ENCODE measurements at regions not wholly inside any gene's neighbourhood (a gene's known extent, or its start where the extent isn't known, plus 50 kb on each side); places are given as distances from the start of the nearest gene placed in this dataset.
"Not testable (repeated sequence)": the region's sequence is repeated elsewhere in the genome, so short reads cannot be mapped to it uniquely, and the experiment has no call there.

DNA sequence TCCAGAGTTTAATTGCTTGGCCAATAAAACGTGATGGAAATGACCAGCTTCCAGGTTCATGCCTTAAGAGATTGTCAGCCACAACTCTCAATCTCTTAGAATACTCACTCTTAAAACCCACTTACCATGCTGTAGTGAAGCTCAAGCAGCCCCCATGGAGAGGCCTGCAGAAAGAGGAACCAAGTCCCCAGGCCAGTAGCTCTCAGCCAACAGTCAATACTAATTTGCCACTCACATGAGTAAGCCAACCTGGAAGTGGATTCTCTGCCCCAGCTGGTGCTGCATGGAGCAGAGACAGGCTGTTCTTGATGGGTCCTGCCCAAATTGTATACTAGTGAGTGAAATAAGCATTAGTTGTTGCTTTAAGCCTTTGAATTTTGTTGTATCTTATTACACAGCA, 155.9 kb downstream of the OXSM start:
- no peak for DNase-seq (ENCODE audit: low spot score)

DNA sequence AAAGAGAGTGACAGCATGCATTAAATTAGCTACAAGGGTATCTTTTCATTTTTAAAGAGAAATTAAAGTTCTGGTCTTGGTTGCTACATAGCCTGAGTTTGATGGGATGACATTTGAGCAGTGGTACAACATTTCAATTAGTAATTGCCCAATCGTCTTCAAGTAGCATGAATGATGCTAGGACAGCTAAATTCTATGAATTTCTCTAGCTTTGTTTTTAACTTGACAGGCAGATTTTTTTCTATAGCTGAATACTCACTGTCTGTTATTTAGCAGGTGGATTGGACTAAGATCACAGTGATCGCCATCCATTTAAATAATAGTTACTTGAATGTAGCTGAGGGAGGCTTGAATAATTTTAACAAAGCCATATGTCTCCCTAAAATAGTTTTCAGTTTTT, 162.2 kb downstream of the OXSM start:
- no peak for DNase-seq (ENCODE audit: low spot score)

DNA sequence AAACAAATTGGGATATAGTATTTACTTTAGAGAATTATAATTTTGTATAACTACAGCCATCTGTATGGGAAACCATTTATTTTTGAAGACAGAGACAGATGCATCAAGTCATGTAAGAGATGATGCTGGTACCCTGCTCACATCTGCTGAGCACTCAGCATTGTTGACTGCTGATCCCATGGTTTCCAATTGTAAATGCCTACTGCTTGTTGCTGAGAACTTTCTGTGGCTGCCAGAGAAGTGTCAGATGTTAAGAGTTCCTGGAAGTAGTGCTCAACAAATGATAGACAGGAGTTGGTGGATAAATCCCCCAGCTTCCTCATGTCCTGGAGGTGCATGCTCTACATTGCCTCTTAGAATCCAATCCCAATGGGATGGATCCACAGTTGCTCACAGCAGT, 167.1 kb downstream of the OXSM start:
- no peak for DNase-seq (ENCODE audit: low spot score)

DNA sequence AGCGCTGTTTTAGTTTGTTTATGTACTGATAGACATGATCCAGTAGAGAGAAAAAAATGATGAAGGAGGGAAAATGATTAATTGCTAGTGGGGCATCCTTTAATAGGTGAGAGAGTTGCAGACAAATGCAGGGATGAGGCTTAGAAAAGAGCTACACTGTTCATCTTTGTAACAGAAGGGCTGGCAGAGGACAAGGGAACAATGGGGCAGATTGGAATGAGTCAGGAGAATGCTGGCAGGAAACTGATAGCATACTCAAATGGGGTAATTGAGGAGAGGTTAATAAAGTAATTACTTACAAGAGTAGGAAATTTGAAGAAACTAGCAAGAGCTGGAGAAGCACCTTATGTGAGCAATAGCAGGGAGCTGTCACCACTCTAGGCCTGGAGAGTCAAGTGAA, 170.9 kb downstream of the OXSM start:
- no peak for DNase-seq (ENCODE audit: low spot score)

DNA sequence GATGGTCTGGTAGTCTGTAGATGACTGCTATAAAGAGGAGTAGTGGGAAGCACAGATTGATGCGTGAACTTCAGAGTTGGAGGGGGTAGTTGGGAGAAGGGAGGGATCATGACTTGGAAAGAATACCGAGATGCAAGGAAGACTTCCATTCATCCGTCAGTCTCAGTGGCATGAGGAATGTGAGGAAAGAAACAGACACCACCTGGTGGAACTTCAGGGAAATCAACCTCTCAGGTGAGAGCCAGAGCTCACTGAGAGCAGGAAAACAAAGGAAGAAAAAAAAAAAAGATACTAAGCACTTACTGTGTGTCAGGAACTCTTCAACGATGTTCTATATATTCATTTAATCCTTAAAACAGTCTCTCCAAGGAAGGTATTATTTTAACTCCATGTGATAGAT, 172.4 kb downstream of the OXSM start:
- no peak for DNase-seq (ENCODE audit: low spot score)

DNA sequence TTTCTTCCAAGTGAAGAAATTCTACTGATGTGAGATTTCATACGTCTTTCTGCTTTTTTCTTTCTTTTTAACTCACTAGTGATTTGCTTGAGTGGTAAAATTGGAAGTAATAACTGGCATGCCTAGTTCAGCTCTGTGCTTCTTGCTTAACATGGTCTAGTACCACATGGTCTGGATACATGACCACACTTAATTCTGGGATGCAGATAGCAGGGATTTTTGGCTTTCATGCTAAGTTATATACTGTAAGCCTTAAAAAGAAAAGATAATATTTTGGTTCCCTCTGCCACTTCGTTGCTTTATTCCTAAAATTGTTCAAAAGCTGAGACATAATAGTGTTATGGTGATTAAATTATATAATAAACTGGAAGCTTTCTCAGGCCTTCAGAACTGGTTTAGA, 174.3 kb downstream of the OXSM start:
- no peak for DNase-seq (ENCODE audit: low spot score)

DNA sequence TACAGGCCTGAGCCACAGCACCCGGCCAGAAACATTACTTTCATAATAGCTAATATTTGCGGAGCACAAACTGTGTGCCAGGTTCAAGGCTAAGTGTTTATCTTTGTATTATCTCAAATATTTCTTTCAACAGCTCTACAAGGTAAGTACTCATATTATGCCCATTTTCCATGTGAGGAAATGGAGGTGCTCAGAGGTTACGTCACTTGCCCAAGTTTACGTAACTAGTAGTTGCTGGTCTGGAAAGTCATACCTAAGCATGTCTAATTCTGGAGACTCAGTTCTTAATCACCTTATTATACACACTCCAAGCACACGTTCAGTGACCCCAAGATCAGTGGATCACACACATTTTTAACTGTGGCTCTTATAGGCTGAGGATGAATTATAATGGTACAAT, 177.5 kb downstream of the OXSM start:
- no peak for DNase-seq (ENCODE audit: low spot score)

DNA sequence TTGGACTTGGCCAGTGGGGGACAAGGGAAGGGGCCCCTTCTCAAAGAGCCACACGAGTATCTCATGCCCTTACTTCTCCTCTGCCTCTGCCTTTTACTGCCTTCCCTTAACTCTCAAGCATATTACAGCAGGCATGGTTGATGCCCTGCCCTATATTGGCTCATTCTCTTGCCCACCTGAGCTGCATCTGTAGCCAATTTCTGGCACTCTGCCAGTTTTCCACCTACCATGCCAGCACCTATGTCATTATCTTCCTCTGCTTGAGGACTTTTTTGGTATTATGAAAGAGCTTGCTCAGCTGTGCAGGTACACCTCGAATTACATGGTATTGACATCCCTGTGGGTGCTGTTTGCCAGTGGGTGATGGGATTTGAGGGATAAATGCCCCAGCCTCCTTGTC, 181.8 kb downstream of the OXSM start:
- DNase-seq (ENCODE audit: low spot score), result no peak

DNA sequence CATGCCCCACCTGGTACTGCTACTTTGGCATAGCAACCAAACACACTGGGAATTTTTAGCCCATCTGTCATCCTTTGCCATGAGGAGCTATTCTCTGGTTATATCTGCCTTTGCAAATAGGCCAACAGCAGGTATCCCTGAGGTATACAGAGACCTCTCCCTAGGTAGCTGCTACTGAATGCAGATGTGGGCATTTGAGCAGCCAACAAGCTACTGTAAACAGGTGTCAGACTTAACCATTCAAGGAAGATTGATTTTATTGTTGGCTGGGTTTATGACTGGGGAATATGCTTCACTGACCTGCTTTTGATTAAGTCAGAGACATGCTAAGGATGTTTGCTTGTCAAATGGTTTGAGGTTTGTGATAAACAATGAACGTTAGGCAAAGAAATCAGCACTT, 183.2 kb downstream of the OXSM start:
- DNase-seq (ENCODE audit: low spot score), result no peak

DNA sequence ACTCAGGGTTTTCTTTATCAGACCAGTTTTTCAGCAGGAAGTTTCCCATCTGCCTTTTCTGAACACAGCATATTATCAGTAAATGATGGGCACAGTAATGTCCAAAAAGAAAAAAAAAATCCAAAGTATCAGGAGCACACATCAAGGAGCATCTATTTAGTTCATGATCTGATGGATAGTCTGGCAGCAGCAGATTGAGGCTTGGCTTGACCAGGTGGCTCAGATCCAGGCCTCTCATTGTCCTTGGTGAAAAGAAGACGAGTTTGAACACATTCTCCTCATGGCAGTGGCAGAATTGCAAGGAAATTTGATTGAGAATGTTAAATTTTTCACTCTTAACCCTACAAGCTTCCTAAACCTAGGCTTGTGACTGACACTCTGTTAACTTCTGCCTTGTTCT, 192.9 kb downstream of the OXSM start:
- DNase-seq (ENCODE audit: low spot score), result no peak

DNA sequence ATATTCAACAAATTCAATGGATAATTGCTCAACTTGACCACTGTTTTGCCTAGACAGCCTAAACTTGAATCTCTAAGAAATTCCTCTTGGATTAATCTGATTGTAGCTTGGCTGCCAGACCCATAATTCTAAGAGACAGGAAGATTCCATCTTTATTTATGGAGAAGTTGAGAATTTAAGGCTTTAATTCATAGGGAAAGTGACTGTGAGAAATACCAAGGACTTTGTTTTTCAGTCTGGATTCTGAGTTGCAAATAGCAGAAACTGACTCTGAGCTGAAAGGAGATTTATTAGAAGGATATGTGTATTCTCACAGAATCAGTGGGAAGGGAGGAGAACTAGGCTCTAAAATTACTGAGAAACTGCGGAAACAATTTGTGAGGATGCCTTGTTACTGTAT, 195.7 kb downstream of the OXSM start:
- no peak for DNase-seq (ENCODE audit: low spot score)

DNA sequence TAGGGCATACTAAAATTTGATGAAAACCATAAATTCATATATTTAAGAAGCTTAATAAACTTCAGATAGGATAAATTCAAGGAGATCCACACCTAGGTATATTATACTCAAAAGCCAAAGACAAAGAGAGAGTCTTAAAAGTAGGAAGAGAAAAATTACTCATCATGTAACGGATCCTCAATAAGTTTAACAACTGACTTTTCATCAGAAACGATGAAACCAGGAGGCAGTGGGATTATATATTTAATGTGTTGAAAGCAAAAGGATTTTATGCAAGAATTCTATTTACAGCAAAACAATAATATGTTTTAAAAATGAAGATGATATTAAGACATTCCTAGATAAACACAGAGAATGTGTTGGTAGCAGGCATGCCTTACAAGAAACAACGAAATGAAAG, 202.7 kb downstream of the OXSM start:
- DNase-seq (ENCODE audit: low spot score), result no peak

DNA sequence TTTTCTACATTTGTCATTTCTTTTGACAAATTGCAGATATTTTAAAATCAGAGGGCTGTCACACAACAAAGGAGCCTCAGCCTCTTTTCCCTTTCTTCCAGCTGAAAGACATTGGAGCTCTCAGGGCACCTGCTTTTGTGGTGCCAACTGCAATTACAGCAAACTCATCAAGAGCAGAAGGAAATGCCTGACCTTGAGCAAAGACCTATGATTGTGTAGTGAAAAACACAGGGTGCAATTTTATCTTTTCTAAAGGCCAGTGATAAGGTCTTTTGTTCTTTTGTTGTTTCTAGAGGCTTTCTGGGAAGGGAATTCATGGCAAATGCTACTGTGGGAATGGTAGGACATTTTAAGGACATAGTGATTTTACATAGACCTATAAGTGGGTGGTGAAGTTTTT, 214.3 kb downstream of the OXSM start:
- no peak for DNase-seq (ENCODE audit: low spot score)

DNA sequence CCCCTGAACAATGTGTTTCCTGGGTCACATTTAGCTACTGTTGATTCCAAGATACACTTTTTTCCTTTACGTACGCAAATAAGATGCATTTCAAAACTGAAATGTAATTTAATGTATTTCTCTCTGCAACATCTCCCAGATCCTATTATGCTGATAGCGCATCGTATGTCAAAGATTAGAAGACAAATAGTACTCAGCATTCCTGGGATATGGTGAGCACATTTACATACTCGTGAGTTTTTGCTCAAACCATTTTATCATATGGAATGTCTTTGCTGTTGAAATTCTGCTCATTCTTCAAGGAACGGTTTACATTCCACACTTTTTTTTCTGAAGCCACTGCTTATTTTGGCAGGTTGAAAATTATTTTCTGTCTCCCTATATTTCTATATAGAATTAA, 221.4 kb downstream of the OXSM start:
- DNase-seq (ENCODE audit: low spot score), result no peak

DNA sequence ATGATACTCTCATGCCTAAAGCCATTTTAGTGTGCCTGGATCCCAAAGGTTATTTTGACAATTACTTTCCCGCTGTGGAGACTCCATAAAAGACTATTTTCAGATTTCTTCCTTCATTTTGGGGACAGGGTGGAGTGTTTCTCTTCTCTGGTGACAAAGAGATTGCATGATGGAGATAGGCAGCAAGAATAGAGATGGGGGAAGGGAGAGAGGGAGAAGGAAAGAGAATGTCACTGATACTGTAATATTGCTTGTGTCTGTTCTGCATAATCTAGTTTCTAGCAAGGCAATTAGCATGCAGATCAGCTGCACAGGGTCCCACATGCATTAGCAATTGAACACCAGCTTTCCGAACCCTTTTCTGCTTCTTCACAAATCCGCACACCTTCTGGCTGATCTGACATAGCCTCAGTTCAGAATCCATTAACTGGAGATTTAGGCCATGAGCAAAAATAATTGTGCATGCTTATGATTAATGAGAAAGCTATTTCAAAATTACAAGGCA, 222.4 kb downstream of the OXSM start:
- DNase-seq (ENCODE audit: low spot score), result no peak

DNA sequence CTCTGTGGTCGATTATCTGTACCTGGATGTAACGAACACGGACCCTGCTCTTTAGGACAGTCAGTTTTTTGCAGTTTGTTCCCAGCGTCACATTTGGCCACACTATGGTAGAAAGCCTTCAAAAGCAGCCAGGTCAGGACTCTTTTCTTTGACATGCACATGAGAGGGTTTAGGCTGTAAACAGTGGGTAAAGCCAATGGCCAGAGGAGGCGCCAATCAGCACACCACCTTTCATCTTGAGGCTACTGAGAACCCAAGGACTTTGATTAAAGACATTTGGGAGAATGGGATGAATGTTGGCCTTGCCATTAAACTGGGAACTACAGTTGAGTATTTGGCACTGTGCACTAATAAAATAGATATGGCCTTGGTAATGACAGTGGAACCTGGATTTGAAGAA, 225.9 kb downstream of the OXSM start:
- no peak for DNase-seq (ENCODE audit: low spot score)

DNA sequence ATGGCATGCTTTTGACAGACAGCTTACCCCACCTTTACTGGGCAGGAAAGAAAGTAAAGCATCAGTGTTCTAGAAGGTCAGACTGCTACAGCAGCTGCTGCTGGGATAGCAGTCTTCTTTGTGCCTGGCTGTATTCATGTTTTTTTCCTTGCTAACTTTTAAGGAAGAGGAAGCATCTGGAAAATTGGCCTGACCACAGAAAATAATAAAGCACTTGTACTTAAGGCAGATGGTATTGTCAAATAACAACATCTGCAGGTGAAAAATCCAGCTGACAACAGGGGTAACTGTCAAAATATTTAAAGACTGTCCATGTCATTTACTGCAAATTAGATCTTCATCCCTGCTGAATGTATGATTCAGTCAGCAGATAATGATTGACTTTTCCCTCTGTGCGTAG, 229.0 kb downstream of the OXSM start:
- no peak for DNase-seq (ENCODE audit: low spot score)

DNA sequence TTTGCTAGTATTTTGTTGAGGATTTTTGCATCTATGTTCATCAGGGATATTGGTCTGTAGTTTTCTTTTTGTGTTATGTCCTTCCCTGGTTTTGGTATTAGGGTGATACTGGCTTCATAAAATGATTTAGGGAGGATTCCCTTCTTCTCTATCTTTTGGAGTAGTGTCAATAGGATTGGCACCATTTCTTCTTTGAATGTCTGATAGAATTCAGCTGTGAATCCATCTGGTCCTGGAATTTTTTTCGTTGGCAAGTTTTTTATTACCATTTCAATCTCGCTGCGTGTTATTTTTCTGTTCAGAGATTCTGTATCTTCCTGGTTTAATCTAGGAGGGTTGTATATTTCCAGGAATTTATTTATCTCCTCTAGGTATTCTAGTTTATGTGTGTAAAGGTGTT, 234.3 kb downstream of the OXSM start:
- not testable (repeated sequence) for DNase-seq (ENCODE audit: low spot score)

DNA sequence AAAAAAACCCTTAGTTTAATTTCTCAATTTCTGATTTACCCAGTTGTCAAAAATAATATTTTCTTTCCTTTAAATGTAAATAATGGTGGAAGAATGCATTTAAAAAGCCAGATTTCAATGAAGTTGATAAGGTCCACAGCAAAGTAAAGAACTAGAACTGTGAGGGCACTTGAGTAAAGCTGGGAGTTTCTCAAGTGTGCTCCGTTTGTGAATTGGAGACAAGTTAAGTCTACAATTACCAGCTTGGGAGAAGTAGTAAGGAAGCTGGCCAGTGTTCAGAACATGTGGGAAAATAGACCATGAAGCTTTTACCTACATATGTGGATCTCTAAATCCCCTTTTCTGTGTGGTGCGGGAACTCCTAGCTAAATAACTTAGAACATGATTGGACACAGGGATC, 239.4 kb downstream of the OXSM start:
- DNase-seq (ENCODE audit: low spot score), result no peak

DNA sequence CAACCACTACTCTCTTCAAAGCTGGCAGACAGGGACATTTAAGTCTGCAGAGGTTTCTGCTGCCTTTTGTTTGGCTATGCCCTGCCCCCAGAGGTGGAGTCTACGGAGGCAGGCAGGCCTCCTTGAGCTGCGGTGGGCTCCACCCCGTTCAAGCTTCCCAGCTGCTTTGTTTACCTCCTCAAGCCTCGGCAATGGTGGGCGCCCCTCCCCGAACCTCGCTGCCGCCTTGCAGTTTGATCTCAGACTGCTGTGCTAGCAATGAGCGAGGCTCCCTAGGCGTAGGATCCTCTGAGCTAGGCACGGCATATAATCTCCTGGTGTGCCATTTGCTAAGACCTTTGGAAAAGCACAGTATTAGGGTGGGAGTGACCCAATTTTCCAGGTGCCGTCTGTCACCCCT, 252.2 kb downstream of the OXSM start:
- DNase-seq (ENCODE audit: low spot score), result not testable (repeated sequence)

DNA sequence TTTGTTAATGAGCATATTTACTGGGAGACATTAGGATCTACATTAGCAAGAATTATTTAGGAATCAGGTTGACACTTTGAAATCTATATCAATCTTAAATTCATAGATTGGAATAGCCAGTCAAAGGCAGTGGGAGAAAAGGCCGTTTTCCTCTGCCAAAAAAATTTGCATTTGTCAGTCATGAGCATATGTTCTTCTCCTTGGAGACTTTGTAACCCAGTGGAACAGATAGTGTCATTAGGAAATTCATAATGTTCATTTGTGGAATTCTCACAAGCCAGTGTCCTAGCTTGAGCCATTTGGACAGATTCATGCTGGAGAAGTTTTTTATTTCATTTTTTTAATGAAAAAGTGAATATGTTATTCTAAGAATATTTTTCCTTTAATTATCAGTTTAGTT, 260.1 kb downstream of the OXSM start:
- no peak for DNase-seq (ENCODE audit: low spot score)

DNA sequence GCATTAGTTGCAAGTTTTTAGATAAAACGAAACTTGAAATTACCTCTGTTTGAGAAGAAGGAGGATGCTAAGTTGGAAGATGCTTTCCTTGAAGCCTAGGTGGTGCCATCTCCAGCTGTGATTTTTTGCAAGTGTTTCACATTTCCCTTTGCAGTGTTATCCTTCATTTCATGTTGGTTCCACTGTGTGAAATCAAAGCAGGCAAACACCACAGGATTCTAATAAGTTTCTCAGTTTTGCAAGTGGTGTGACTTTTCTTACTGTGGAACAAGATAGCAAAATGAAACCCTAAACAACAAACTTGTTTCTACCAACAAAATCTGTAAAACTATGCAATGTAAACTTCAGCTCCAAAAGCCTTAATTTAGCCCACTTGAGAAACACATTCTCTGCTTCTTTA, 260.9 kb downstream of the OXSM start:
- DNase-seq (ENCODE audit: low spot score), result no peak

DNA sequence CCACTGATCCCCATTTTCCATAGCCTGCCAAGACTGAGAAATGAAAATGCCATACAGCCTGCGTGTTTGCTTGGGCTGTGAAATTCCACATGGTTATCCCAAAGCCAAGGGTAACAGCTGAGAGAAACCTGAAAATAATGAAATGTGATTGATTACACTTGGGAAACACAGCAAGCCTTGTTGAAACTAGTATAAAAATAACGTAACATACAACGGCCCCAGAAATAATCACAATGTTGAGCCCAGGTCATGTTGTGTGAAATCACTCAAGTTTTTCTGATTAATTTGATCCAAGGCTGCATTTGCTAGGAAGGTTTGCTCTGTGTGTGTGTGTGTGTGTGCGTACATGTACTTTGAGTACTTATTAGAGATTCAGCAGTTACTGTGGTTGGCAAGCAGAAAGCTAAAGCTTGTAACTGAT, 269.0 kb downstream of the OXSM start:
- DNase-seq (ENCODE audit: low spot score), result no peak

DNA sequence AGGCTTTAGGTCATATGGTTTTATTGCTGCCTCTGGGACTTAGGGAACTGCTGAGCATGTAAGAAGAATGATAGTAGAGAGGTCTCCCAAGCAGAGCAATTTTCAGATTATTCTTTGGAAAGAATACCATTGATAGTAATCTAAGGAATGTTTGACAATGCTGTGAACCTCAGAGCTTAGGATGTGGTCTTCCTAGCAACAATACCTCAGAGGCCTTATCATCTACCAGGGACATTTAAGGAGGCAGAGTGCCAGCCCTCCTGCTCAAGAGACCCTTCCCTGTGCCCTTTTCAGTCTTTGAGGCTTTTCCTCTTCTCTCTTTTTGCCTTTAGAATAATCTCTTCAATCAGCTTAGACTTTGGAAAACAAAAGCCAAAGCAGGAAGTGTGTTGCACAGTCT, 272.1 kb downstream of the OXSM start:
- no peak for DNase-seq (ENCODE audit: low spot score)

DNA sequence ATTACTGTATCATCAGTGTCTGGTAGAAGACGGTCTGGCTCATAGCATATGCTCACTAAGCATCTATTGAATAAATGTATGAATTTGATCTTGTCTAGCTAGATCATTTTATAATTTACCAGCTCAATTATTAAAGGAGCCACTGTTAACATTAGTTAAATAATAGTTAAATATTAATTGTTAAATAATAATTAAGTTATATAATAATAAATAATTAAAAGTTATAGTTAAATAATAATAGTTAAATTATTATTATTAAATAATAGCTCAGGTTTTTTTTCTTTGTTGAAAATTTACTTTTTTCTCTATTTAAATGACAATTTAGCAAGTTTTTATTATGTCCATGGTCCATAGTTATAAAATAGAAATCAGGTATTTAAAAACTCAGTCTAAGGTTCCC, 274.4 kb downstream of the OXSM start:
- no peak for DNase-seq (ENCODE audit: low spot score)
